ENCODE measurements at regions not wholly inside any gene's neighbourhood (a gene's known extent, or its start where the extent isn't known, plus 50 kb on each side); places are given as distances from the start of the nearest gene placed in this dataset.

DNA sequence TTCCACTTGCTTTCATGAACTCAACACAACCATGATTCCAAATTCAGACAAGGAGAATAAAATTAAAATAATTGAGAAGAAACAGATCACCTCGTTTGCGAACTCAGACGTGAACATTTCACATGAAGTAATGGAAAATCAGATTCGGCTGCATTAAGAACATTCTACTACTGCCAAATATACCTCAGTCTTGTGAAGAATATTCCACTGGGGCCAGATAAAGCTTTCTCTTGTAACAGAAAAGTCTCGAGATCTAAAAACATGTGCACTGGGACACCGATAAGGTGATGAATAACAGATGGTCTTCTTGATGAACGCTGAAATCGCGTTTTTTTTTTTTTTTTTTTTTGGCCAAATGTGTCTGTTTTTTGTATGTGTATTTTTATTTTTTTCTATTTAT, 761.1 kb downstream of the BRD1 start:
- TF ChIP-seq, protein P1, sequence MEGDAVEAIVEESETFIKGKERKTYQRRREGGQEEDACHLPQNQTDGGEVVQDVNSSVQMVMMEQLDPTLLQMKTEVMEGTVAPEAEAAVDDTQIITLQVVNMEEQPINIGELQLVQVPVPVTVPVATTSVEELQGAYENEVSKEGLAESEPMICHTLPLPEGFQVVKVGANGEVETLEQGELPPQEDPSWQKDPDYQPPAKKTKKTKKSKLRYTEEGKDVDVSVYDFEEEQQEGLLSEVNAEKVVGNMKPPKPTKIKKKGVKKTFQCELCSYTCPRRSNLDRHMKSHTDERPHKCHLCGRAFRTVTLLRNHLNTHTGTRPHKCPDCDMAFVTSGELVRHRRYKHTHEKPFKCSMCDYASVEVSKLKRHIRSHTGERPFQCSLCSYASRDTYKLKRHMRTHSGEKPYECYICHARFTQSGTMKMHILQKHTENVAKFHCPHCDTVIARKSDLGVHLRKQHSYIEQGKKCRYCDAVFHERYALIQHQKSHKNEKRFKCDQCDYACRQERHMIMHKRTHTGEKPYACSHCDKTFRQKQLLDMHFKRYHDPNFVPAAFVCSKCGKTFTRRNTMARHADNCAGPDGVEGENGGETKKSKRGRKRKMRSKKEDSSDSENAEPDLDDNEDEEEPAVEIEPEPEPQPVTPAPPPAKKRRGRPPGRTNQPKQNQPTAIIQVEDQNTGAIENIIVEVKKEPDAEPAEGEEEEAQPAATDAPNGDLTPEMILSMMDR (IDR thresholded peaks at IDR 0.05; ENCODE audit: insufficient read depth, low read length, poor library complexity, severe bottlenecking), result no peak
- TF ChIP-seq EZH2phosphoT487 (conservative IDR thresholded peaks at IDR 0.05; ENCODE audit: low read length), result no peak
